ENCODE measurements at regions not wholly inside any gene's neighbourhood (a gene's known extent, or its start where the extent isn't known, plus 50 kb on each side); places are given as distances from the start of the nearest gene placed in this dataset.
A peak's percentile ranks its signal among the peaks of the same experiment; 100 is the strongest.

- no peak overlapping the region for H3K4me3 ChIP-seq (ENCODE audit: low read depth, low read length)
- no peak for DNase-seq (ENCODE audit: low read depth)
- TF ChIP-seq MYC (IDR thresholded peaks at IDR 0.05; ENCODE audit: low read depth, low read length) = no peak
- no peak for TF ChIP-seq CTCF (IDR thresholded peaks at IDR 0.05; ENCODE audit: low read depth, low read length)
- TF ChIP-seq POLR2A (IDR thresholded peaks at IDR 0.05; ENCODE audit: extremely low read depth, insufficient read length) = no peak
- TF ChIP-seq MAX (IDR thresholded peaks at IDR 0.05; ENCODE audit: low read depth, low read length) = no peak
Observed at GRCh38 chr13:106302011-106302410, 233.5 kb downstream of the EFNB2 start.

- peak; percentile 9 for DNase-seq (ENCODE audit: low read depth)
- no peak overlapping the region for H3K4me3 ChIP-seq (ENCODE audit: low read depth, low read length)
- TF ChIP-seq CTCF (IDR thresholded peaks at IDR 0.05; ENCODE audit: low read depth, low read length) (no peak), MYC (IDR thresholded peaks at IDR 0.05; ENCODE audit: low read depth, low read length) (no peak), MAX (IDR thresholded peaks at IDR 0.05; ENCODE audit: low read depth, low read length) (no peak), POLR2A (IDR thresholded peaks at IDR 0.05; ENCODE audit: extremely low read depth, insufficient read length) (no peak)
Observed at GRCh38 chr13:106299621-106300020, 235.8 kb downstream of the EFNB2 start.

GRCh38 chr13:106297283-106297682 lies 238.2 kb downstream of the EFNB2 start:
- H3K4me3 ChIP-seq (ENCODE audit: low read depth, low read length) = no peak overlapping the region
- TF ChIP-seq MYC (IDR thresholded peaks at IDR 0.05; ENCODE audit: low read depth, low read length) (no peak), POLR2A (IDR thresholded peaks at IDR 0.05; ENCODE audit: extremely low read depth, insufficient read length) (no peak), CTCF (IDR thresholded peaks at IDR 0.05; ENCODE audit: low read depth, low read length) (no peak)
- no peak for DNase-seq (ENCODE audit: low read depth)

GRCh38 chr13:106296723-106297122 lies 238.7 kb downstream of the EFNB2 start:
- no peak overlapping the region for H3K4me3 ChIP-seq (ENCODE audit: low read depth, low read length)
- no peak for DNase-seq (ENCODE audit: low read depth)
- TF ChIP-seq POLR2A (IDR thresholded peaks at IDR 0.05; ENCODE audit: extremely low read depth, insufficient read length) (no peak), MAX (IDR thresholded peaks at IDR 0.05; ENCODE audit: low read depth, low read length) (peak; percentile 21; the same call in 1 of the 2 replicates)

GRCh38 chr13:106295971-106296370 lies 239.5 kb downstream of the EFNB2 start:
- TF ChIP-seq MYC (IDR thresholded peaks at IDR 0.05; ENCODE audit: low read depth, low read length) (no peak), CTCF (IDR thresholded peaks at IDR 0.05; ENCODE audit: low read depth, low read length) (no peak), MAX (IDR thresholded peaks at IDR 0.05; ENCODE audit: low read depth, low read length) (no peak), POLR2A (IDR thresholded peaks at IDR 0.05; ENCODE audit: extremely low read depth, insufficient read length) (no peak)
- H3K4me3 ChIP-seq (ENCODE audit: low read depth, low read length) = no peak overlapping the region
- DNase-seq (ENCODE audit: low read depth) = peak; percentile 19

- no peak overlapping the region for H3K4me3 ChIP-seq (ENCODE audit: low read depth, low read length)
- DNase-seq (ENCODE audit: low read depth) = no peak
- TF ChIP-seq MYC (IDR thresholded peaks at IDR 0.05; ENCODE audit: low read depth, low read length) (no peak), MAX (IDR thresholded peaks at IDR 0.05; ENCODE audit: low read depth, low read length) (no peak), CTCF (IDR thresholded peaks at IDR 0.05; ENCODE audit: low read depth, low read length) (no peak), POLR2A (IDR thresholded peaks at IDR 0.05; ENCODE audit: extremely low read depth, insufficient read length) (no peak)
Observed at GRCh38 chr13:106291006-106291405, 244.5 kb downstream of the EFNB2 start.

Data from NB4 (cell line).